Erythroblast (primary cell): ENCODE measurements at regions not wholly inside any gene's neighbourhood (a gene's known extent, or its start where the extent isn't known, plus 50 kb on each side); places are given as distances from the start of the nearest gene placed in this dataset.

Experiments used
- GATA1 ChIP-seq: IDR thresholded peaks from 2 replicates; pipeline ENCODE4 v1.6.1; 2011; ENCODE audit warnings: low read depth, mild to moderate bottlenecking, control low read depth, low read length, moderate library complexity
- POLR2A ChIP-seq: IDR thresholded peaks from 2 replicates; pipeline ENCODE4 v1.6.1; 2011; ENCODE audit warnings: mild to moderate bottlenecking, low read length

DNA sequence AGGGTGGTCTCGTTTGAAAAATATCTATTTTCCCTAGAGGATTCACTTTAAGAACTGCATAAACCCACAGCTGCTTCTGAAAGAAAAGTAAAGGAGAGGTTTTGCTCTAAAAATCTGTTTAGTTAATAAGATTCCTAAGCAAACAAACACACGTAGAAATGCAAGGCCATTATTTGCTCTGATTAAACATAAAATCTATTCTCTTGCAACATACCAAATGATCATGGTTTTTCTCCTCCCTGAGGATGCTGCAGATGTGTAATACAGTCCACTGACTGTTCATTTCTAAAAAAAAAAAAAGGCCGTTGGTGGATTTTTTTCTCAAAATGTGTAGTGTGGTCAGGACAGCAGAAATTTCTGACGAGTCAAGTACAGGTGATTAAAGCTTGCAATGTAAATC lies 98.6 kb downstream of the BUB3 start:
- TF ChIP-seq POLR2A (no peak), GATA1 (no peak)
